Astrocyte (in vitro differentiated cells and primary cell): ENCODE measurements at regions not wholly inside any gene's neighbourhood (a gene's known extent, or its start where the extent isn't known, plus 50 kb on each side); places are given as distances from the start of the nearest gene placed in this dataset.
A peak's percentile ranks its signal among the peaks of the same experiment; 100 is the strongest.
"Not testable (repeated sequence)": the region's sequence is repeated elsewhere in the genome, so short reads cannot be mapped to it uniquely, and the experiment has no call there.

Source experiments
- DNase-seq: peaks from one replicate; pipeline ENCODE4 v3.0.0-alpha.2; 2010; ENCODE audit warnings: low read depth
- FAIRE-seq: peaks from 2 replicates; lab custom pipeline; 2011; peaks lifted over from hg19 to GRCh38; lab: Jason Lieb, UNC
- H2AFZ ChIP-seq: 2 replicates; pipeline ENCODE4 v1.6.0; 2012; ENCODE audit warnings: low read depth, low read length, inconsistent platforms
- H3K27ac ChIP-seq: 2 replicates; pipeline ENCODE4 v1.5.1; 2011; ENCODE audit warnings: low read depth, low read length, inconsistent platforms
- H3K27me3 ChIP-seq: 2 replicates; pipeline ENCODE4 v1.6.0; 2011; ENCODE audit warnings: low read length, inconsistent platforms; ENCODE audit not compliant: insufficient read depth
- H3K36me3 ChIP-seq: 2 replicates; pipeline ENCODE4 v1.5.1; 2011; ENCODE audit warnings: low read length, inconsistent platforms; ENCODE audit not compliant: insufficient read depth
- H3K4me1 ChIP-seq: 2 replicates; pipeline ENCODE4 v1.5.1; 2011; ENCODE audit warnings: low read length, inconsistent platforms; ENCODE audit not compliant: insufficient read depth
- H3K4me2 ChIP-seq: 2 replicates; pipeline ENCODE4 v1.6.0; 2012; ENCODE audit warnings: low read length, inconsistent platforms
- H3K4me3 ChIP-seq: 2 replicates; pipeline ENCODE4 v1.5.1; 2011; ENCODE audit warnings: low read depth, mild to moderate bottlenecking, low read length, inconsistent platforms; ENCODE audit not compliant: insufficient read depth
- H3K79me2 ChIP-seq: 2 replicates; pipeline ENCODE4 v1.6.0; 2012; ENCODE audit warnings: mild to moderate bottlenecking, low read length, inconsistent platforms; ENCODE audit not compliant: insufficient read depth
- H3K9ac ChIP-seq: 2 replicates; pipeline ENCODE4 v1.6.0; 2012; ENCODE audit warnings: mild to moderate bottlenecking, low read length, inconsistent platforms
- H3K9me3 ChIP-seq: 2 replicates; pipeline ENCODE4 v1.5.1; 2012; ENCODE audit warnings: low read depth, mild to moderate bottlenecking, low read length, inconsistent platforms; ENCODE audit not compliant: insufficient read depth
- H4K20me1 ChIP-seq: 2 replicates; pipeline ENCODE4 v1.6.0; 2012; ENCODE audit warnings: low read length, inconsistent platforms; ENCODE audit not compliant: insufficient read depth
- H3K27ac Mint-ChIP-seq: one replicate; pipeline ENCODE4 v1.8.0; 2021; ENCODE audit warnings: mild to moderate bottlenecking, mixed read lengths; ENCODE audit not compliant: unreplicated experiment
- H3K27me3 Mint-ChIP-seq: one replicate; pipeline ENCODE4 v1.8.0; 2021; ENCODE audit warnings: low read depth, mixed read lengths; ENCODE audit not compliant: unreplicated experiment
- H3K36me3 Mint-ChIP-seq: one replicate; pipeline ENCODE4 v1.8.0; 2021; ENCODE audit warnings: low read depth, mixed read lengths; ENCODE audit not compliant: unreplicated experiment
- H3K4me1 Mint-ChIP-seq: one replicate; pipeline ENCODE4 v1.8.0; 2021; ENCODE audit warnings: low read depth, mixed read lengths; ENCODE audit not compliant: unreplicated experiment
- H3K4me3 Mint-ChIP-seq: one replicate; pipeline ENCODE4 v1.8.0; 2021; ENCODE audit warnings: mild to moderate bottlenecking, moderate library complexity, mixed read lengths; ENCODE audit not compliant: unreplicated experiment
- H3K9me3 Mint-ChIP-seq: one replicate; pipeline ENCODE4 v1.8.0; 2021; ENCODE audit warnings: mild to moderate bottlenecking, mixed read lengths; ENCODE audit not compliant: unreplicated experiment
- CTCF ChIP-seq: IDR thresholded peaks from 2 replicates; pipeline ENCODE4 v1.5.1; 2011; ENCODE audit warnings: low read depth, mild to moderate bottlenecking, inconsistent platforms, low read length, moderate library complexity; ENCODE audit not compliant: insufficient read depth
- EZH2 ChIP-seq: IDR thresholded peaks from 2 replicates; pipeline ENCODE4 v1.6.1; 2012; ENCODE audit warnings: mild to moderate bottlenecking, low read length, inconsistent platforms; ENCODE audit not compliant: insufficient read depth

DNA sequence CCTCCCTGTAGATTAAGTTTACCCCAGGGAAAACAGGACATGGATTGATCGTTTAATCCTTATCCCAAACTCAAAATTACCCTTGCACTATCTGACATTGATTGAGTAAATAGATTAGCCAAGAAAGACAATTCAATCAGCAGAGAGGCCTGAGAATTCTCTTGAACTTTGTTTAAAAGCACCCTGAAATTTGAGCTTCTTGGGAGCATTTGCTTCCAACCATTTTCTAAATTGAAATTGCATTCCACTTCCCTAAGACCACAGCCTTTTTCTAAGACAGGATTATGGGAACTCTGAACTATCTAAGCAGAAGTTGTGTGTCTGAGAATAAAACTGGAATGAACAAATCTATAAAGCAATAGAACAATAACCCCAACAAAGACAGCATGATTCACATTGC lies 76.6 kb upstream of the TNRC6A start:
- no peak for FAIRE-seq
- Mint-ChIP-seq H3K27me3 (no peaks in the 10 kb centered on the region), H3K4me1 (peaks cover 4% of the 10 kb centered on the region), H3K36me3 (no peaks in the 10 kb centered on the region), H3K9me3 (no peaks in the 10 kb centered on the region), H3K4me3 (no peak overlapping the region), H3K27ac (peak overlapping the region; percentile 13)
- Histone ChIP-seq H3K4me3 (no peak overlapping the region), H3K36me3 (no peaks in the 10 kb centered on the region), H3K9me3 (no peaks in the 10 kb centered on the region), H3K9ac (no peak overlapping the region), H3K27ac (no peak overlapping the region), H3K4me1 (peaks cover 4% of the 10 kb centered on the region), H3K4me2 (no peak overlapping the region), H3K79me2 (no peaks in the 10 kb centered on the region), H3K27me3 (no peaks in the 10 kb centered on the region), H4K20me1 (no peaks in the 10 kb centered on the region), H2AFZ (no peak overlapping the region)
- no peak for TF ChIP-seq EZH2
- no peak for TF ChIP-seq CTCF
- no peak for DNase-seq

DNA sequence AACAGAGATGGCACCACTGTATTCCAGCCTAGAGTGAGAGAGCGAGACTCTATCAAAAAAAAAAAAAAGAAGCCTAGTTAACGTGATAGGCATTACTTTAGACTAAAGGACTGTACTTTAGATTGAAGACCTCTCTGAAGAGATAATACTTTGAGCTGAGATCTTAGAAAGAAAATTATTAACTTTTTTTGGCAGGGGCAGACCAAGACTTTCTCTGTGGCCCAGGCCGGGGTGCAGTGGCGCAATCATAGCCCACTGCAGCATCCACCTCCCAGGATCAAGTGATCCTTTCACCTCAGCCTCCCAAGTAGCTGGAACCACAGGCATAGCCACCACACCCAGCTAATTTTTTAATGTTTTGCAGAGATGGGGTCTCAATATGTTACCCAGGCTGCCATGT lies 75.7 kb upstream of the TNRC6A start:
- no peak for FAIRE-seq
- Histone ChIP-seq H3K36me3 (no peaks in the 10 kb centered on the region), H3K79me2 (no peaks in the 10 kb centered on the region), H3K9me3 (no peaks in the 10 kb centered on the region), H2AFZ (no peak overlapping the region), H3K4me1 (peaks cover 4% of the 10 kb centered on the region), H3K4me3 (no peak overlapping the region), H4K20me1 (no peaks in the 10 kb centered on the region), H3K27ac (no peak overlapping the region), H3K9ac (no peak overlapping the region), H3K27me3 (no peaks in the 10 kb centered on the region), H3K4me2 (no peak overlapping the region)
- H3K4me1 Mint-ChIP-seq, result peaks cover 4% of the 10 kb centered on the region
- H3K27me3 Mint-ChIP-seq, result no peaks in the 10 kb centered on the region
- no peak overlapping the region for H3K4me3 Mint-ChIP-seq
- DNase-seq, result no peak
- H3K36me3 Mint-ChIP-seq, result no peaks in the 10 kb centered on the region
- TF ChIP-seq EZH2, result no peak
- TF ChIP-seq CTCF, result no peak
- no peak overlapping the region for H3K27ac Mint-ChIP-seq
- H3K9me3 Mint-ChIP-seq, result no peaks in the 10 kb centered on the region

DNA sequence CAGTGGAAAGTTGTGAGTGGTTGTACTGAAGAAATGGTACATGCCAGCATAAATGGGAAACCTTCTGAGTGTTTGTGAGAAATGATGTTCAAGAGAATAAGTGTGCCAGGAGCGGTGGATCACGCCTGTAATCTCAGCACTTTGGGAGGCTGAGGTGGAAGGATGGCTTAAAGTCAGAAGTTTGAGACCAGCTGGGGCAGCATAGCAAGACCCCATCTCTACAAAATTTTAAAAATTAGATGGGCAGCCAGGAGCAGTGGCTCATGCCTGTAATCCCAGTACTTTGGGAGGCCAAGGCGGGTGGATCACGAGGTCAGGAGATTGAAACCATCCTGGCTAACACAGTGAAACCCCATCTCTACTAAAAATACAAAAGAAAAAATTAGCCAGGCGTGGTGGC lies 63.5 kb upstream of the TNRC6A start:
- H3K4me3 ChIP-seq, H3K36me3 Mint-ChIP-seq, H3K79me2 ChIP-seq, H3K27me3 ChIP-seq, H3K36me3 ChIP-seq, H3K27ac ChIP-seq, DNase-seq, H3K27ac Mint-ChIP-seq, H3K4me3 Mint-ChIP-seq, H3K9me3 ChIP-seq, H4K20me1 ChIP-seq, H3K27me3 Mint-ChIP-seq, H3K9ac ChIP-seq, H3K4me2 ChIP-seq, H2AFZ ChIP-seq, H3K9me3 Mint-ChIP-seq, FAIRE-seq: not testable (repeated sequence)
- H3K4me1 Mint-ChIP-seq, result peaks cover 17% of the 10 kb centered on the region
- H3K4me1 ChIP-seq, result peaks cover 25% of the 10 kb centered on the region
